ENCODE measurements at regions not wholly inside any gene's neighbourhood (a gene's known extent, or its start where the extent isn't known, plus 50 kb on each side); places are given as distances from the start of the nearest gene placed in this dataset.

DNA sequence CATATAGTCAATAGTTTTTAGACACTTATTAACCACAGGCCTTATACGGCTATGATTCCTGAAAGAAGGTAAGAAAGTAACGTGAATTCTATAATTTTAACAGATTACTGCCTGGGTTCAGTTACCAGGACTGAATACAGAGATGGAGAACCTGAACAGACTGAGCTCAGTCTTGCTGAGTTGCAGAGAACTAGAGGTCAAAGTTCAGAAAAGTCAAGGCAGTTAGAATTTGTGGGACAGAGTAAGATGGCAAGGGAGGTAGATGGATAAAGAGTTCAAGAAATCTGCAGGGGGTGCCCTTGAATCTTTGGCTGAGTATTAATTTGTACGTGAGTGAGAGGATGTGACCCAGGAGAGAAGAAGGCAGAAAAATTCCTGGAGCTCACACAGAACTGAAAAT, 320.1 kb upstream of the MAF start (continued):
- TF ChIP-seq, protein P1, sequence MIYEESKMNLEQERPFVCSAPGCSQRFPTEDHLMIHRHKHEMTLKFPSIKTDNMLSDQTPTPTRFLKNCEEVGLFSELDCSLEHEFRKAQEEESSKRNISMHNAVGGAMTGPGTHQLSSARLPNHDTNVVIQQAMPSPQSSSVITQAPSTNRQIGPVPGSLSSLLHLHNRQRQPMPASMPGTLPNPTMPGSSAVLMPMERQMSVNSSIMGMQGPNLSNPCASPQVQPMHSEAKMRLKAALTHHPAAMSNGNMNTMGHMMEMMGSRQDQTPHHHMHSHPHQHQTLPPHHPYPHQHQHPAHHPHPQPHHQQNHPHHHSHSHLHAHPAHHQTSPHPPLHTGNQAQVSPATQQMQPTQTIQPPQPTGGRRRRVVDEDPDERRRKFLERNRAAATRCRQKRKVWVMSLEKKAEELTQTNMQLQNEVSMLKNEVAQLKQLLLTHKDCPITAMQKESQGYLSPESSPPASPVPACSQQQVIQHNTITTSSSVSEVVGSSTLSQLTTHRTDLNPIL (CRISPR knock-in tag; IDR thresholded peaks at IDR 0.05; ENCODE audit: low read depth), result no peak
- no peak for TF ChIP-seq ISL1 (CRISPR knock-in tag; IDR thresholded peaks at IDR 0.05)
- no peak for TF ChIP-seq ZFP30 (CRISPR knock-in tag; IDR thresholded peaks at IDR 0.05)
- no peak for TF ChIP-seq ZNF565 (CRISPR knock-in tag; conservative IDR thresholded peaks at IDR 0.05; ENCODE audit: low read depth)
- no peak for TF ChIP-seq TCF4 (CRISPR knock-in tag; IDR thresholded peaks at IDR 0.05; ENCODE audit: borderline replicate concordance)
- TF ChIP-seq, protein P2, sequence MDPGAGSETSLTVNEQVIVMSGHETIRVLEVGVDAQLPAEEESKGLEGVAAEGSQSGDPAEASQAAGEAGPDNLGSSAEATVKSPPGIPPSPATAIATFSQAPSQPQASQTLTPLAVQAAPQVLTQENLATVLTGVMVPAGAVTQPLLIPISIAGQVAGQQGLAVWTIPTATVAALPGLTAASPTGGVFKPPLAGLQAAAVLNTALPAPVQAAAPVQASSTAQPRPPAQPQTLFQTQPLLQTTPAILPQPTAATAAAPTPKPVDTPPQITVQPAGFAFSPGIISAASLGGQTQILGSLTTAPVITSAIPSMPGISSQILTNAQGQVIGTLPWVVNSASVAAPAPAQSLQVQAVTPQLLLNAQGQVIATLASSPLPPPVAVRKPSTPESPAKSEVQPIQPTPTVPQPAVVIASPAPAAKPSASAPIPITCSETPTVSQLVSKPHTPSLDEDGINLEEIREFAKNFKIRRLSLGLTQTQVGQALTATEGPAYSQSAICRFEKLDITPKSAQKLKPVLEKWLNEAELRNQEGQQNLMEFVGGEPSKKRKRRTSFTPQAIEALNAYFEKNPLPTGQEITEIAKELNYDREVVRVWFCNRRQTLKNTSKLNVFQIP (CRISPR knock-in tag; IDR thresholded peaks at IDR 0.05; ENCODE audit: borderline replicate concordance, low read depth), result no peak

DNA sequence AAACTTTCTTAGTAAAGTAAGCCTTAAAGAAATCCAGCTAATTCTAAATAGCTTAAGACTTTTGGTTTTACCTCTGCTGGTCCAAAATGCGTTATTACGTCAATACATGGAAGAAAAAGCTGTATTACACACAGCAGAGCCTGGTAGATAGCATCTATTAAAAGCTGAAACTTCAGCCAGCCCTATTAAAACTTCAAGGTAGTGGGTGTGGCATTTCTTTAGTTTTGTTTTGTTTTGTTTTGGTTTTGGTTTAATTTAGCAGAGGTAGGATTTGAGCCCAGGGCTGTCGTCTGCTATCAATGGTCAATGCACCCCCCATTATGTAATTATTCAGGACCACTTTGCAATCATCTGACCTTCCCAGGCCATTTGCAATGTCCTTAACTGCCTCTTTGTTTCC, 318.4 kb upstream of the MAF start:
- TF ChIP-seq ZNF565 (CRISPR knock-in tag; conservative IDR thresholded peaks at IDR 0.05; ENCODE audit: low read depth), result no peak
- TF ChIP-seq RARB (CRISPR knock-in tag; IDR thresholded peaks at IDR 0.05), result no peak
- no peak for TF ChIP-seq ESRRG (CRISPR knock-in tag; IDR thresholded peaks at IDR 0.05)
- no peak for TF ChIP-seq TOX (CRISPR knock-in tag; IDR thresholded peaks at IDR 0.05; ENCODE audit: borderline replicate concordance)
- TF ChIP-seq, protein P3, sequence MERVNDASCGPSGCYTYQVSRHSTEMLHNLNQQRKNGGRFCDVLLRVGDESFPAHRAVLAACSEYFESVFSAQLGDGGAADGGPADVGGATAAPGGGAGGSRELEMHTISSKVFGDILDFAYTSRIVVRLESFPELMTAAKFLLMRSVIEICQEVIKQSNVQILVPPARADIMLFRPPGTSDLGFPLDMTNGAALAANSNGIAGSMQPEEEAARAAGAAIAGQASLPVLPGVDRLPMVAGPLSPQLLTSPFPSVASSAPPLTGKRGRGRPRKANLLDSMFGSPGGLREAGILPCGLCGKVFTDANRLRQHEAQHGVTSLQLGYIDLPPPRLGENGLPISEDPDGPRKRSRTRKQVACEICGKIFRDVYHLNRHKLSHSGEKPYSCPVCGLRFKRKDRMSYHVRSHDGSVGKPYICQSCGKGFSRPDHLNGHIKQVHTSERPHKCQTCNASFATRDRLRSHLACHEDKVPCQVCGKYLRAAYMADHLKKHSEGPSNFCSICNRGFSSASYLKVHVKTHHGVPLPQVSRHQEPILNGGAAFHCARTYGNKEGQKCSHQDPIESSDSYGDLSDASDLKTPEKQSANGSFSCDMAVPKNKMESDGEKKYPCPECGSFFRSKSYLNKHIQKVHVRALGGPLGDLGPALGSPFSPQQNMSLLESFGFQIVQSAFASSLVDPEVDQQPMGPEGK (CRISPR knock-in tag; IDR thresholded peaks at IDR 0.05; ENCODE audit: borderline replicate concordance), result no peak
- TF ChIP-seq GLIS3 (CRISPR knock-in tag; IDR thresholded peaks at IDR 0.05), result no peak
- TF ChIP-seq, protein P2 (CRISPR knock-in tag; IDR thresholded peaks at IDR 0.05; ENCODE audit: borderline replicate concordance, low read depth), result no peak
- TF ChIP-seq, protein P1 (CRISPR knock-in tag; IDR thresholded peaks at IDR 0.05; ENCODE audit: low read depth), result no peak
- TF ChIP-seq TCF4 (CRISPR knock-in tag; IDR thresholded peaks at IDR 0.05; ENCODE audit: borderline replicate concordance), result no peak
- no peak for TF ChIP-seq ISL1 (CRISPR knock-in tag; IDR thresholded peaks at IDR 0.05)
- no peak for TF ChIP-seq CSDC2 (CRISPR knock-in tag; IDR thresholded peaks at IDR 0.05)
- TF ChIP-seq BACH2 (CRISPR knock-in tag; IDR thresholded peaks at IDR 0.05; ENCODE audit: borderline replicate concordance), result no peak
- TF ChIP-seq ZNF70 (CRISPR knock-in tag; IDR thresholded peaks at IDR 0.05), result no peak
- TF ChIP-seq, protein P4, sequence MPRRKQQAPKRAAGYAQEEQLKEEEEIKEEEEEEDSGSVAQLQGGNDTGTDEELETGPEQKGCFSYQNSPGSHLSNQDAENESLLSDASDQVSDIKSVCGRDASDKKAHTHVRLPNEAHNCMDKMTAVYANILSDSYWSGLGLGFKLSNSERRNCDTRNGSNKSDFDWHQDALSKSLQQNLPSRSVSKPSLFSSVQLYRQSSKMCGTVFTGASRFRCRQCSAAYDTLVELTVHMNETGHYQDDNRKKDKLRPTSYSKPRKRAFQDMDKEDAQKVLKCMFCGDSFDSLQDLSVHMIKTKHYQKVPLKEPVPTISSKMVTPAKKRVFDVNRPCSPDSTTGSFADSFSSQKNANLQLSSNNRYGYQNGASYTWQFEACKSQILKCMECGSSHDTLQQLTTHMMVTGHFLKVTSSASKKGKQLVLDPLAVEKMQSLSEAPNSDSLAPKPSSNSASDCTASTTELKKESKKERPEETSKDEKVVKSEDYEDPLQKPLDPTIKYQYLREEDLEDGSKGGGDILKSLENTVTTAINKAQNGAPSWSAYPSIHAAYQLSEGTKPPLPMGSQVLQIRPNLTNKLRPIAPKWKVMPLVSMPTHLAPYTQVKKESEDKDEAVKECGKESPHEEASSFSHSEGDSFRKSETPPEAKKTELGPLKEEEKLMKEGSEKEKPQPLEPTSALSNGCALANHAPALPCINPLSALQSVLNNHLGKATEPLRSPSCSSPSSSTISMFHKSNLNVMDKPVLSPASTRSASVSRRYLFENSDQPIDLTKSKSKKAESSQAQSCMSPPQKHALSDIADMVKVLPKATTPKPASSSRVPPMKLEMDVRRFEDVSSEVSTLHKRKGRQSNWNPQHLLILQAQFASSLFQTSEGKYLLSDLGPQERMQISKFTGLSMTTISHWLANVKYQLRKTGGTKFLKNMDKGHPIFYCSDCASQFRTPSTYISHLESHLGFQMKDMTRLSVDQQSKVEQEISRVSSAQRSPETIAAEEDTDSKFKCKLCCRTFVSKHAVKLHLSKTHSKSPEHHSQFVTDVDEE (CRISPR knock-in tag; IDR thresholded peaks at IDR 0.05), result no peak
- no peak for TF ChIP-seq ZNF8 (CRISPR knock-in tag; IDR thresholded peaks at IDR 0.05)
- TF ChIP-seq, protein P5, sequence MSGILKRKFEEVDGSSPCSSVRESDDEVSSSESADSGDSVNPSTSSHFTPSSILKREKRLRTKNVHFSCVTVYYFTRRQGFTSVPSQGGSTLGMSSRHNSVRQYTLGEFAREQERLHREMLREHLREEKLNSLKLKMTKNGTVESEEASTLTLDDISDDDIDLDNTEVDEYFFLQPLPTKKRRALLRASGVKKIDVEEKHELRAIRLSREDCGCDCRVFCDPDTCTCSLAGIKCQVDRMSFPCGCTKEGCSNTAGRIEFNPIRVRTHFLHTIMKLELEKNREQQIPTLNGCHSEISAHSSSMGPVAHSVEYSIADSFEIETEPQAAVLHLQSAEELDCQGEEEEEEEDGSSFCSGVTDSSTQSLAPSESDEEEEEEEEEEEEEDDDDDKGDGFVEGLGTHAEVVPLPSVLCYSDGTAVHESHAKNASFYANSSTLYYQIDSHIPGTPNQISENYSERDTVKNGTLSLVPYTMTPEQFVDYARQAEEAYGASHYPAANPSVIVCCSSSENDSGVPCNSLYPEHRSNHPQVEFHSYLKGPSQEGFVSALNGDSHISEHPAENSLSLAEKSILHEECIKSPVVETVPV (CRISPR knock-in tag; IDR thresholded peaks at IDR 0.05), result no peak
- no peak for TF ChIP-seq SNAI2 (CRISPR knock-in tag; IDR thresholded peaks at IDR 0.05)
- TF ChIP-seq ZC3H10 (CRISPR knock-in tag; IDR thresholded peaks at IDR 0.05), result no peak
- TF ChIP-seq PPARA (CRISPR knock-in tag; IDR thresholded peaks at IDR 0.05; ENCODE audit: borderline replicate concordance), result no peak
- TF ChIP-seq OSR1 (CRISPR knock-in tag; IDR thresholded peaks at IDR 0.05), result no peak
- no peak for ATAC-seq
